ENCODE measurements at regions not wholly inside any gene's neighbourhood (a gene's known extent, or its start where the extent isn't known, plus 50 kb on each side); places are given as distances from the start of the nearest gene placed in this dataset.

GRCh38 chr1:177780096-177780700 is 189.7 kb downstream of the SEC16B start:
- TF ChIP-seq CTCF (IDR thresholded peaks at IDR 0.05) (no peak), EZH2 (IDR thresholded peaks at IDR 0.05; ENCODE audit: borderline replicate concordance, insufficient read depth, low read depth, low read length, poor library complexity, severe bottlenecking) (no peak)

Data from B cell (primary cell).